HG02970 (cell line): ENCODE measurements at regions not wholly inside any gene's neighbourhood (a gene's known extent, or its start where the extent isn't known, plus 50 kb on each side); places are given as distances from the start of the nearest gene placed in this dataset.
"Not testable (repeated sequence)": the region's sequence is repeated elsewhere in the genome, so short reads cannot be mapped to it uniquely, and the experiment has no call there.

ENCODE experiments used
- ATAC-seq: cut with Tn5 transposase; IDR thresholded peaks from one replicate; pipeline ENCODE4 v1.9.1; 2021; ENCODE audit warnings: mild to moderate bottlenecking, moderate library complexity, moderate number of reproducible peaks; ENCODE audit not compliant: unreplicated experiment, low FRiP score

GRCh38 chr9:72433616-72434267 is 68.7 kb upstream of the ZFAND5 start:
- not testable (repeated sequence) for ATAC-seq

- ATAC-seq, result no peak
Observed at GRCh38 chr9:72431036-72431435, 66.0 kb upstream of the ZFAND5 start.

- ATAC-seq, result no peak
Observed at GRCh38 chr9:72428329-72428728, 63.3 kb upstream of the ZFAND5 start.

GRCh38 chr9:72427801-72428200 is 62.8 kb upstream of the ZFAND5 start:
- no peak for ATAC-seq

GRCh38 chr9:72424131-72424530 is 59.1 kb upstream of the ZFAND5 start:
- no peak for ATAC-seq

- no peak for ATAC-seq
Observed at GRCh38 chr9:72422214-72422613, 57.2 kb upstream of the ZFAND5 start.

GRCh38 chr9:72420783-72421182 is 55.8 kb upstream of the ZFAND5 start:
- no peak for ATAC-seq

GRCh38 chr9:72415948-72416347 is 50.9 kb upstream of the ZFAND5 start:
- ATAC-seq, result no peak

GRCh38 chr9:72415163-72415562 is 50.2 kb upstream of the ZFAND5 start:
- no peak for ATAC-seq
